ENCODE measurements at regions not wholly inside any gene's neighbourhood (a gene's known extent, or its start where the extent isn't known, plus 50 kb on each side); places are given as distances from the start of the nearest gene placed in this dataset.

DNA sequence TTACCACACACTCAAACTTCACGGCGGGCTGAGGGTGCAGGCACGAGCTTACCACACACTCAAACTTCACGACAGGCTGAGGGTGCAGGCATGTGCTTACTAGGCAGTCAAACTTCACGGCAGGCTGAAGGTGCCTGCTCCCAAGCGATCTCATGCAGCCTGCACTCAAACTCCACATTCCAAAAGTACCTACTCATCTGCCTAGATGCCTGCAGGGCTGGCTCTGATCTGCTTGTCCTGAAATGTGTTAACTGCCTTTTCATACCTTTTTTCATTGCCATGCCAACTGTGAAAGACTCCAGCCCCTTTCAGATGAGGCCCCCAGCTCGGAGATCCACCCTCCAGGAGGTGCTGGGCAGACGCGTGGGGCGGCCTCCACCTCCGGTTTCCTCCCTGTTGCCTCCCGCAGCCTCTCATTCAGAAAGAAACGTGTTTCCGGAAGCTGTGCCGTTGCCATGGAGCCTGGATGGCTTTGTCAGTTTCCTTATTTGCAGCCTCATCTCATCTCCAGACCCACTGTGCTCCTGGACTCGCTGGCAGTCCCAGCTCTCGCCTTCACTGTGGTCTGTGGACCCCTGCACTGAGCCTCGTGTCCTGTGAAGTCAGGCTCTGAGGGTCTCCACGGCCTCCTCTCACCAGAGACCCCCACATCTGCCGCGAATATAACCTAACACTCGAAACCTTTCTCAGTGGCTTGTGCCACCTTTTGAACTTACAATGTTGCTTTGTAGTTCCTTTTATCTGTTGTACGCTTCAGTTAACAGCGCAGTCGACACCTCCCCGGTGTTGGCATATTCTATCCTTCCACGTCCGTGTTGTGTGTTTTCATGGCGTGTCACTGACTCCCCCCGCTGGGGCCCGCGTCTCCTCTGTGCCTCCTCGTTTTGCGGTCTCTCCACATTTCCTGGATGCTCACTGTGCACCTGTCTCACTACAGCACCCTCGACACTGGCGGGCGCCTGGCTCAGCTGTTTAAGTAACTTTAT lies 106.1 kb upstream of the ALKAL2 start:
- TF ChIP-seq RXRA (IDR thresholded peaks at IDR 0.05; ENCODE audit: borderline replicate concordance, low read depth) (no peak), RCOR1 (IDR thresholded peaks at IDR 0.05; ENCODE audit: low read length) (no peak), POLR2AphosphoS5 (IDR thresholded peaks at IDR 0.05; ENCODE audit: low read depth, low read length) (no peak), TAF1 (IDR thresholded peaks at IDR 0.05; ENCODE audit: borderline replicate concordance, low read depth, low read length) (no peak)
- TF ChIP-seq, protein P1, sequence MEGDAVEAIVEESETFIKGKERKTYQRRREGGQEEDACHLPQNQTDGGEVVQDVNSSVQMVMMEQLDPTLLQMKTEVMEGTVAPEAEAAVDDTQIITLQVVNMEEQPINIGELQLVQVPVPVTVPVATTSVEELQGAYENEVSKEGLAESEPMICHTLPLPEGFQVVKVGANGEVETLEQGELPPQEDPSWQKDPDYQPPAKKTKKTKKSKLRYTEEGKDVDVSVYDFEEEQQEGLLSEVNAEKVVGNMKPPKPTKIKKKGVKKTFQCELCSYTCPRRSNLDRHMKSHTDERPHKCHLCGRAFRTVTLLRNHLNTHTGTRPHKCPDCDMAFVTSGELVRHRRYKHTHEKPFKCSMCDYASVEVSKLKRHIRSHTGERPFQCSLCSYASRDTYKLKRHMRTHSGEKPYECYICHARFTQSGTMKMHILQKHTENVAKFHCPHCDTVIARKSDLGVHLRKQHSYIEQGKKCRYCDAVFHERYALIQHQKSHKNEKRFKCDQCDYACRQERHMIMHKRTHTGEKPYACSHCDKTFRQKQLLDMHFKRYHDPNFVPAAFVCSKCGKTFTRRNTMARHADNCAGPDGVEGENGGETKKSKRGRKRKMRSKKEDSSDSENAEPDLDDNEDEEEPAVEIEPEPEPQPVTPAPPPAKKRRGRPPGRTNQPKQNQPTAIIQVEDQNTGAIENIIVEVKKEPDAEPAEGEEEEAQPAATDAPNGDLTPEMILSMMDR (IDR thresholded peaks at IDR 0.05): no peak
- TF ChIP-seq, protein P2, sequence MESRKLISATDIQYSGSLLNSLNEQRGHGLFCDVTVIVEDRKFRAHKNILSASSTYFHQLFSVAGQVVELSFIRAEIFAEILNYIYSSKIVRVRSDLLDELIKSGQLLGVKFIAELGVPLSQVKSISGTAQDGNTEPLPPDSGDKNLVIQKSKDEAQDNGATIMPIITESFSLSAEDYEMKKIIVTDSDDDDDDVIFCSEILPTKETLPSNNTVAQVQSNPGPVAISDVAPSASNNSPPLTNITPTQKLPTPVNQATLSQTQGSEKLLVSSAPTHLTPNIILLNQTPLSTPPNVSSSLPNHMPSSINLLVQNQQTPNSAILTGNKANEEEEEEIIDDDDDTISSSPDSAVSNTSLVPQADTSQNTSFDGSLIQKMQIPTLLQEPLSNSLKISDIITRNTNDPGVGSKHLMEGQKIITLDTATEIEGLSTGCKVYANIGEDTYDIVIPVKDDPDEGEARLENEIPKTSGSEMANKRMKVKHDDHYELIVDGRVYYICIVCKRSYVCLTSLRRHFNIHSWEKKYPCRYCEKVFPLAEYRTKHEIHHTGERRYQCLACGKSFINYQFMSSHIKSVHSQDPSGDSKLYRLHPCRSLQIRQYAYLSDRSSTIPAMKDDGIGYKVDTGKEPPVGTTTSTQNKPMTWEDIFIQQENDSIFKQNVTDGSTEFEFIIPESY (IDR thresholded peaks at IDR 0.05; ENCODE audit: borderline replicate concordance, low read depth): no peak
- TF ChIP-seq, protein P3, sequence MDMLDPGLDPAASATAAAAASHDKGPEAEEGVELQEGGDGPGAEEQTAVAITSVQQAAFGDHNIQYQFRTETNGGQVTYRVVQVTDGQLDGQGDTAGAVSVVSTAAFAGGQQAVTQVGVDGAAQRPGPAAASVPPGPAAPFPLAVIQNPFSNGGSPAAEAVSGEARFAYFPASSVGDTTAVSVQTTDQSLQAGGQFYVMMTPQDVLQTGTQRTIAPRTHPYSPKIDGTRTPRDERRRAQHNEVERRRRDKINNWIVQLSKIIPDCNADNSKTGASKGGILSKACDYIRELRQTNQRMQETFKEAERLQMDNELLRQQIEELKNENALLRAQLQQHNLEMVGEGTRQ (IDR thresholded peaks at IDR 0.05; ENCODE audit: borderline replicate concordance, low read depth, low read length): no peak
- TF ChIP-seq, protein P4, sequence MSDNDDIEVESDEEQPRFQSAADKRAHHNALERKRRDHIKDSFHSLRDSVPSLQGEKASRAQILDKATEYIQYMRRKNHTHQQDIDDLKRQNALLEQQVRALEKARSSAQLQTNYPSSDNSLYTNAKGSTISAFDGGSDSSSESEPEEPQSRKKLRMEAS (IDR thresholded peaks at IDR 0.05; ENCODE audit: low read depth): no peak
